Neural crest cell (in vitro differentiated cells): ENCODE measurements at regions not wholly inside any gene's neighbourhood (a gene's known extent, or its start where the extent isn't known, plus 50 kb on each side); places are given as distances from the start of the nearest gene placed in this dataset.
"Not testable (repeated sequence)": the region's sequence is repeated elsewhere in the genome, so short reads cannot be mapped to it uniquely, and the experiment has no call there.

Experiments
- DNase-seq: peaks from one replicate; pipeline ENCODE4 v3.0.0; 2021; ENCODE audit warnings: low read depth, mixed read lengths, low spot score
- H3K27ac Mint-ChIP-seq: one replicate; pipeline ENCODE4 v1.8.0; 2021; ENCODE audit warnings: mild to moderate bottlenecking, mixed read lengths; ENCODE audit not compliant: unreplicated experiment
- H3K27me3 Mint-ChIP-seq: 2 replicates; pipeline ENCODE4 v1.8.0; 2021; ENCODE audit warnings: low read depth, mild to moderate bottlenecking, mixed read lengths
- H3K36me3 Mint-ChIP-seq: 2 replicates; pipeline ENCODE4 v1.8.0; 2021; ENCODE audit warnings: low read depth, mild to moderate bottlenecking, mixed read lengths
- H3K4me1 Mint-ChIP-seq: 2 replicates; pipeline ENCODE4 v1.8.0; 2021; ENCODE audit warnings: mixed read lengths
- H3K4me3 Mint-ChIP-seq: one replicate; pipeline ENCODE4 v1.8.0; 2021; ENCODE audit warnings: mild to moderate bottlenecking, mixed read lengths
- H3K9me3 Mint-ChIP-seq: 2 replicates; pipeline ENCODE4 v1.8.0; 2021; ENCODE audit warnings: mixed read lengths
- TF ChIP-seq, protein P1 (sequence below): fragments of 200-600 bp; sonication (generic); conservative IDR thresholded peaks from 2 replicates; pipeline ENCODE4 v1.5.0; 2021; ENCODE audit warnings: antibody characterized with exemption, mild to moderate bottlenecking

DNA sequence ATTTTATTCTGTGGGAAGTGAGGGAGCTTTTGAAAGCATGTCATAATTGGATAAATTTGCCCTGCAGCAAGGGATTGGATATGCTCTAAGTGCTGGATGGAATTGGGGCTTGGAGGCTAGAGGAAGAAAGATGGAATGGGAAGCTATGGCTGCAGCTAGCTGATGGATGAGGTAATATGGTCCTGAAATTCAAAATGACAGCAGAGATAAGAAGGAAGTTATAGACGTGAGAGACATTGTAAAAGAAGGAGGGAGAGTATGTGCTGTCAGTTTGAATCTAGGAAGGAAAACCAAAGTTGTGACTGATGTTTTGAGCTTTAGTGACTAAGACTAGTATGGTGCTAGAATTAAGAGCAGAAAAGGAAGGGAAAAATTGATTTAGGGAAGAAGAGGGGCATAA is 299.9 kb upstream of the SPAG17 start:
- peaks cover 4% of the 10 kb centered on the region for H3K9me3 Mint-ChIP-seq
- no peak for DNase-seq
- TF ChIP-seq, protein P1, sequence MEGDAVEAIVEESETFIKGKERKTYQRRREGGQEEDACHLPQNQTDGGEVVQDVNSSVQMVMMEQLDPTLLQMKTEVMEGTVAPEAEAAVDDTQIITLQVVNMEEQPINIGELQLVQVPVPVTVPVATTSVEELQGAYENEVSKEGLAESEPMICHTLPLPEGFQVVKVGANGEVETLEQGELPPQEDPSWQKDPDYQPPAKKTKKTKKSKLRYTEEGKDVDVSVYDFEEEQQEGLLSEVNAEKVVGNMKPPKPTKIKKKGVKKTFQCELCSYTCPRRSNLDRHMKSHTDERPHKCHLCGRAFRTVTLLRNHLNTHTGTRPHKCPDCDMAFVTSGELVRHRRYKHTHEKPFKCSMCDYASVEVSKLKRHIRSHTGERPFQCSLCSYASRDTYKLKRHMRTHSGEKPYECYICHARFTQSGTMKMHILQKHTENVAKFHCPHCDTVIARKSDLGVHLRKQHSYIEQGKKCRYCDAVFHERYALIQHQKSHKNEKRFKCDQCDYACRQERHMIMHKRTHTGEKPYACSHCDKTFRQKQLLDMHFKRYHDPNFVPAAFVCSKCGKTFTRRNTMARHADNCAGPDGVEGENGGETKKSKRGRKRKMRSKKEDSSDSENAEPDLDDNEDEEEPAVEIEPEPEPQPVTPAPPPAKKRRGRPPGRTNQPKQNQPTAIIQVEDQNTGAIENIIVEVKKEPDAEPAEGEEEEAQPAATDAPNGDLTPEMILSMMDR = no peak
- no peaks in the 10 kb centered on the region for H3K27me3 Mint-ChIP-seq
- H3K36me3 Mint-ChIP-seq = no peaks in the 10 kb centered on the region
- H3K27ac Mint-ChIP-seq = no peak overlapping the region
- H3K4me1 Mint-ChIP-seq = peaks cover 11% of the 10 kb centered on the region
- no peak overlapping the region for H3K4me3 Mint-ChIP-seq

DNA sequence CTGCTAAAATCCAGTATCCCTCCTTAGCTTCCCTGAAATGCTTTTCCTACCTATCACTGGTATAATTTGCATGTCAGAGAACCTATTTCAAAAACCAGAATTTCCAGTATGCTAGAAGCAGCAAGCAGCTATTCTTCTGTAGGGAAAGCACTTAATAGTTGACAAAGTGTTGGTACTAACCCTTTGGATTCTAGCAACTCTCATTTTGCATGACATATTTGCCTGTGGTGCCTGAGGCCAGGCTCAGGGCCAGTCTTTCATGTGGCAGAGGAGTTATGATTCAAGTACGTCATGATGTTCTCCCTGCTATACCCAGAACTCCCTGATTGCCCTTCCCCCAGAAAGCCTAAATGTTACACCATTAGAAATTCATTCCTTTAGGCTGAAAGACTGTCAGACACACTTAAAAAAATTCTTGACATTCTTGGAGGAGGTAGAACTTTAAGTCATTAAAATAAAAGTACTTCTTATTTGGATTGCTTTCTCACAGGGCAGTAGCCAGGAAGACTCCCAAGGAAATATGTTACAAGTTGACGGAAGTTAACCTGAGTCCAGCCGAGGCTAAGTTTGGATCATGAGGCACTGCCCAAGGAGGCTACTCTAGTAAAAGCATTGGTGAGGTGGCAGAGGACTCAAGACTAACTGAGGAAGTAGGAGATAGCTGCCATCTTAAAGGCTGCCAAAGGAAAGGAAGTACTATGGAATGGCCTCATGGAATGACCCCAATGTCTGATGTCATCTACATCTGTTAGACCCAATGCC is 298.4 kb upstream of the SPAG17 start:
- TF ChIP-seq, protein P1 = no peak
- H3K4me1 Mint-ChIP-seq = peaks cover 11% of the 10 kb centered on the region
- no peak overlapping the region for H3K27ac Mint-ChIP-seq
- no peak overlapping the region for H3K4me3 Mint-ChIP-seq
- no peaks in the 10 kb centered on the region for H3K36me3 Mint-ChIP-seq
- H3K9me3 Mint-ChIP-seq = peaks cover 4% of the 10 kb centered on the region
- no peak for DNase-seq
- H3K27me3 Mint-ChIP-seq = no peaks in the 10 kb centered on the region

DNA sequence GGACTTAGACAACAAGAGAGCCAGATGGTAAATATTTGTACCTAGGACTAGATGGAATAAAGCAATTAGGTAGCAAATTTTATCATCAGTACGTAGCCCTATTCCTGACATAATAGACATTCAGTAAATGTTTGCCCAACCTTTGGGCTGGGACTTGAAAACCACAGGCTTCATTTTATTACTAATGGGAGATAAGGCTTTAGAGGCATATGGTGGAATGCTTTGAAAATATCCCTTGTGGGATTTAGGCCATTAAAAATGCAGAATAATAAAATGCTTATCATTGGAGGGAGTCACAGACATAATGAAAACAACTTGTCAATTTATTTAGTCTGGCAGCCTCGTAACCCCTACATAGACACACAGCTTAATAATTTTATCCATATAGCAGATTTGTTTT is 296.1 kb upstream of the SPAG17 start:
- peaks cover 1% of the 10 kb centered on the region for H3K4me1 Mint-ChIP-seq

DNA sequence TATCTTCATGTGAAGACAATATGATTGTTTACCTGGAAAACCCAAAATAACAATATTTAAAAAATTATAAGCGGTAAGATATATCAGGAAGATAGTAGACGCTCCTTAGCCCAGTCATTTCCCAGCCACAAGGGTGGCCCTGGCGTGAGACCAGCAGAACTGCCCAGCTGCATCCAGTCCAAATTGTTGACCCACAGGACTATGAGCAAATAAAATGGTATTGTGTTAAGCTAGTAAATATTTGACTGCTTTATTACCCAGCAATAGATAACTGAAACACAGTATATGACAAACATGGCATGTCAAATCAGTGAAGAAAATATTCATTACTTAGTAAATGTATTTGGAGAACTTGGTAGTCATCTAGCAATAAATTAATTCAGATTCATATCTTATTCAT is 294.3 kb upstream of the SPAG17 start:
- Mint-ChIP-seq H3K27me3 (no peaks in the 10 kb centered on the region), H3K4me1 (no peaks in the 10 kb centered on the region), H3K4me3 (no peak overlapping the region), H3K9me3 (peaks cover 4% of the 10 kb centered on the region), H3K27ac (no peak overlapping the region), H3K36me3 (no peaks in the 10 kb centered on the region)
- TF ChIP-seq, protein P1 = no peak
- DNase-seq = no peak

More for the DNA sequence above, 296.1 kb upstream of the SPAG17 start:
- TF ChIP-seq, protein P1 = no peak
- H3K9me3 Mint-ChIP-seq = peaks cover 4% of the 10 kb centered on the region
- no peaks in the 10 kb centered on the region for H3K36me3 Mint-ChIP-seq
- no peaks in the 10 kb centered on the region for H3K27me3 Mint-ChIP-seq
- no peak overlapping the region for H3K4me3 Mint-ChIP-seq
- H3K27ac Mint-ChIP-seq = no peak overlapping the region
- DNase-seq = no peak

DNA sequence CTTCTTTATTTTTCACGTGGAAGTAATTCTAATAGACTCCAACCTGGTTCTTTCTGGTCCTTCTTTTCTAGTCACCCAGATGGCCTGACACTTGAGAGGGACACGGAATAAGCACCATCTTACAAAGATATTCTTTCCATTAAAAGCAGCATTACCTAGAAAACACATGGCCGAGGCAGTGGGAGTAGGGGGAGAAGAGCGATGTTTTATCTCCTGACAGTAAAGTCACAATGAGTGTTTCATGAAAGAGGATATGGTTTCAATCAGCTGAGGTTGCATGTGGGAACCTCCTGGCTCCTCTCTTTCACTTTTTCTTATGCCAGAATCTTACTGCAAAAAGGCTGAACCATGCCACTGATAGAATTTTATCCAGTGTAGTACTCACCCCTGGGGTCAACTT is 288.8 kb upstream of the SPAG17 start:
- Mint-ChIP-seq H3K4me3 (no peak overlapping the region), H3K27ac (no peak overlapping the region), H3K36me3 (no peaks in the 10 kb centered on the region), H3K27me3 (no peaks in the 10 kb centered on the region), H3K9me3 (no peaks in the 10 kb centered on the region), H3K4me1 (no peaks in the 10 kb centered on the region)
- no peak for DNase-seq
- TF ChIP-seq, protein P1 = no peak

DNA sequence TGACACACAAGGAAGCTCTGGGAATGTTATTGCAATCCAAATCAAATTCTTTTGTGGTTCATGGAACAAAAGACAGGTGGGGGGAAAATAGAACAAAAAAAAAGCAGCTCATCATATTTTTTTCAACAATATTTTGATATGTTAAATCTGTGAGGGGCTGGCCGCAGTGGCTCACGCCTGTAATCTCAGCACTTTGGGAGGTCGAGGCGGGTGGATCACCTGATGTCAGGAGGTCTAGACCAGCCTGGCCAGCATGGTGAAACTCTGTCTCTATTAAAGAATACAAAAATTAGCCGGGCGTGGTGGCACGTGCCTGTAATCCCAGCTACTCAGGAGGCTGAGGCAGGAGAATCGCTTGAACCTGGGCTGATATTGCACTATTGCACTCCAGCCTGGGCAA is 279.4 kb upstream of the SPAG17 start:
- H3K36me3 Mint-ChIP-seq, H3K27me3 Mint-ChIP-seq, H3K4me3 Mint-ChIP-seq, H3K27ac Mint-ChIP-seq, H3K4me1 Mint-ChIP-seq, DNase-seq: not testable (repeated sequence)
- peaks cover 14% of the 10 kb centered on the region for H3K9me3 Mint-ChIP-seq
